ELF-1 (cell line): ENCODE measurements at regions not wholly inside any gene's neighbourhood (a gene's known extent, or its start where the extent isn't known, plus 50 kb on each side); places are given as distances from the start of the nearest gene placed in this dataset.

Experiments used
- DNase-seq: peaks from one replicate; pipeline ENCODE4 v3.0.0-alpha.2; 2016; ENCODE audit warnings: low read depth, low spot score

DNA sequence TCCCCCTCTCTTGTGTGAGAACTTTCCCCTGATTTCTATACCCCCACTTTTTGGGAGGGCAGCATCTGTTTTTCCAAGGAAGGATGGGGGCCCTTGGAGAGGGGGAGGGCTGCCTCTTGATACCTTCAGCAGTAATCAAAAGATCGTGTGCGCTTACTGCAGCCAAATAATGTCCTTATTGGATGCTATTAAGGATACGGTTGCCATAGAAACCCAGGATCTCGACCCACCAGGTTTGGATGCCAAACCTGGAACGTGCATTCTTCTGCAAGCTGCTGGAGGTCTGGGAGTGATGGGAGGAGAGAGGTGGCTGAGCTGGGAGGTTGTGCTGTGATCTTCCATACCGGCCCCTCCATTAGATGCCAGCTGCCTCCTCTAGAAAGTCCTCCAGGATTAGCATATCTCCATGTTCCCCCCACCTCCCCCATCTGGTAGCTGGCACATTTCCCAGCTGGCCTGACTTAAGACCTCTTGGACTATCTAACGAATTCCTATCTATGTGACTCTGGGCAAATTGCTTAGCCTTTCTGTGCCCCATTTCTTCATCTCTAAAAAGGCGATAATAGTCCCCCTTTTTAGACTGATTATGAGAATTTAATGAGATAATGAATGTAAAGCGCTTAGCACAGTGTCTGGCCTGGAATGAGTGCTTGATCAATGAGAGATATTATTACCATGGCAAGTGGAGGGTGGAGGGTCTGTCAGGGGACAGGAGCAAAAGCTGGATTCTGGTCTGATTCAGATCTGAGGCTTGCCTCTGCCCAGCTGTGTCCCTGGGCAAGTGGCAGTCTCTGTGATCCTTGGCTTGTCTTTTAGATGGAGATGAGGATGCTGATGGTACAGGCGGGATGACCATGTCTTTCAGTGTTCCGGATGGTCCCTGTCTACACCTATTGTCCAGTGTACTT, 78.5 kb upstream of the PCBD1 start:
- no peak for DNase-seq

- DNase-seq: peak; percentile 57
Measured at GRCh38 chr10:70967591-70968587, 79.5 kb upstream of the PCBD1 start.

- DNase-seq: no peak
Measured at GRCh38 chr10:70969188-70969587, 80.8 kb upstream of the PCBD1 start.

DNA sequence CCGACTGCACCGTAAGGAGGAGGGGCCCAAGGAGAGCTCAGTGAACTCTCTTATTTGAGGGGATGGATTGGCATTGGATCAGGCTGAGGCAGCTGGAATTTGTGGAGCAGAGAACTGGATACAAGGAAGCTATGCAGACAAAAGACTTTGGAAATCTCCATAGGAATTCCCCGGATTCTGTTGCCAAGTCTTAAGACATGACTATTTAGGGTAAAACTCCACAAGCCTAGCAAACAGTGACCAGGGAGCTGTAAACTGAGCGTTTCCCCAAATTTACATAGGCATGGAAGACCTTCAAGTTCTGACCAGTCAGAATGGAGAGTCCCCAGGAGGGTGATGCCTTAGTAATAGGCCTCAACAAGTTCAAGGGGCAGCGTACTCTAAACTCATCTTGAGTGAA, 82.5 kb upstream of the PCBD1 start:
- DNase-seq: peak; percentile 63

DNA sequence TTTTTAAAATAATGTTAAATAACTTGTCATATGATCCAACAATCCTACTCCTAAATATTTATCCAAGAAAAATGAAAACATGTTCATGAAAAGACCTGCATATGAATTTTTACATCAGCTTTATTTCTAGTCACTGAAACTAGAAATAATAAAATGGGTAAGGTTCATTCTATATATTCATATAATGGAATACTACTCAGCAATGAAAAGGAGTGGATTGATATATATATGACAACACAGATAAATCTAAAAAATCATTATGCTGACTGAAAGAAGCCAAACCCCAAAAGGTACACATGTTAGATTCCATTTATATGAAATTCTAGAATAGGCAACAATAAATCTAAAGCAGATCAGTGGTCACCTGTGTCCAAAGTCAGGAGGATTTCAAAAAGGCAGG, 84.9 kb upstream of the PCBD1 start:
- DNase-seq: no peak

DNA sequence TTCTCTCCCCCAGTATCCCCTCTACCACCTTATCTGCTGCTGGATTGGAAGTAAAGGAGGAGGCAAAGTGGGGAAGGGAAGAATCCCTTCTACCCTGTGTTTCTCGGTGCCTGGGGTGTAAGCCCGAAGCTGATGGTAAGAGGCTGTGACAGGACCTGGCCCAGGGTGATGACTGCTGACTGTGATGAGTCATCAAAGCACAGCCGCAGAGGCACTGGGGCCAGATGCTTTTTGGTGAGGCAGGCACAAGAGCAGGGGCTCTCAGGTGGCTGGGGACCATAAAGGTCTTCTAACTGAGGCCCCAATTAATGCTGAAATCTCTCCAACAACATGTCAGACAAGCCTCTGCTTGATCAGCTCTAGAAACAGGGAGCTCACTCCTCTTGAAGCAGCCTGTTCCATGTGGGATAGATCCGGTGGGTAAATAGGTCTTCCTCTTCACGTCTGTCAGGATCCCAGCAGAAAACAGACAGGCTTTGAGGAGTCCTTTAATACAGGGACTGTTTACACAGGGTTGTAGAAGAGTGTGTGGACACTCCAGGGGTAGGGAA, 86.1 kb upstream of the PCBD1 start:
- DNase-seq: peak; percentile 78

DNA sequence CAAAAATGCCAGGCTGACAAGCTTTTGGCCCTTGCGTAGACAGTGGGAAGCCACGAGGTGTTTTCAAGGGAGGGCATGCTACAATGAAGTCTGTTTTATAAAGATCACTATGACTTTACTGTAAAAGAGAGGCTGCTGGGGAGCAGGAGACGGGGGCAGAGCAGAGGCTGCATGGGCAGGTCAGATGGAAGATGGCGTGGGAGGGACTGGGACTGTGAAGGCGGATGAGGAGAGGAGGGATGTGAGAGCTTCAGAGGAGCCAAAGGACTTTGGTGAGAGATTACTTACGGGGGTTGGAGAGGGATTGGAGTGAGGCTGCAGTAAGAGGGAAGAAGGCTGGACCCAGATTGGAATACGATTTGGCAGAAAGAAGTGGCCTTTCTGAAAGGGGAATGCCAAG, 86.6 kb upstream of the PCBD1 start:
- DNase-seq: no peak

DNA sequence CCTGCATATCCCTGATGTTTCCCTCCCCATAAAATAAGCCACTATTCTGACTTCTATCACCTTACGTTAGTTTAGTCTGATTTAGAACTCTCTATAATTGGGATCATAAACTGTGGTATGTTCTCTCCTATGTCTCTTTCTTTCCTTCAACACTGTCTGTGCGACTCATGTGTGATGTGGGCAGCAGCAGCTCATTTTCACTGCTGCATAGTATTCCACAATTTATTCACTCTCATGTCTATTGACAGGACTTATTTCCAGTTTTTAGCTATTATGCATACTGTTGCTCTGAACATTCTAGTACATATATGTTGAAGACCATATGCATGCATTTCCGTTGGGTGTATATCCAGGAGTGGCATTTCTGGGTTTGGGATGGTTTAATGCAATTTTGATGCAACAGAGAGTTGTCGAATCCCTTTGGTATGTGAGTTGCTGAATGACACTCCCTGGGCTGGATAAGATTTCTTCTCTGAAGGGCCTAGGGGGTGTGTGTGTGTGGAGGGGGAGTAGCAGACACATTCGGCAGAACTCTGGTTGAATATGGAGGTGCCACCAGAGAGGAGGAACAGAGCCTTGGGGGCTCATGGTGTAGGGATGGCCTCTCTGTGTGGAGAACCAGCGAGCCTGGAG, 87.8 kb upstream of the PCBD1 start:
- DNase-seq: no peak

DNA sequence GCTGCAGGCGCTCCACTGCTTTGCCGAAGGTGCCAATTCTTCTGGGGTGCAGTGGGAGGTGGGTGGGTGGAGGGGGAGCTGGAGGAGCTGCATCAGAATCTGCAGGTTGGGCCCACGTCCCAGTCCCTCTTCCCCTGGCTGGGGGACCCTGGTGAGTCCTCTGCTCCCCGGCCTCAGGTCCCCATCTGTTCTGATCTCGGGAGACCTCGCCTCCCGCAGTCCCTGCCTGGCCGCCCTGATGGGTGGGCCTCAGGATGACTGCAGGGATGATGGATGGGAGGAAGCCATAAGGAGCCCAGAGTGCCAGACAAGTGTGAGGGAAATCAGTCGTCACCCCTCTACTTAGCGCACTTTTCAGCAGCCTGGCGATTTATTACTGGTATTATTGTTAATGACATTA, 89.3 kb upstream of the PCBD1 start:
- no peak for DNase-seq

DNA sequence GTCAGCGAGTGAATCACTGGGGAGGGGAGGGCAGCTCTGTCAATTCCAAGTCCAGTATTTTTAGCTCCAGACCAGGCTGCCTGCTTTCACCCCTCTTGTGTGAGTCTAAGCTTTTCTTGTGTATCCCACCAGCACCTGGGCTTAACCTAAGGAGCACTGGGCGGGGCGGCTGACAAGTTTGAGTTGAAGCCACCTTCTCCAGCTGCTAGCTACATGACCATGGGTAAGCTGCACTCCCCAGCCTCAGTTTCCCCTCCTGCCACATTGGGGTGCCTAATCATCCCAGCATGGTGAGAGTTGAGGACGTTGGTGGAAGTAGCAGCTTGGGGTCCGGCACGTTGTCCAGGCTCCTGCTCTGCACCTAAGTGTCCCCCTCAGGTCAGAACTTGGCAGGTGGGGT, 89.8 kb upstream of the PCBD1 start:
- no peak for DNase-seq

GRCh38 chr10:70978816-70979480, 90.6 kb upstream of the PCBD1 start:
- DNase-seq: no peak

DNA sequence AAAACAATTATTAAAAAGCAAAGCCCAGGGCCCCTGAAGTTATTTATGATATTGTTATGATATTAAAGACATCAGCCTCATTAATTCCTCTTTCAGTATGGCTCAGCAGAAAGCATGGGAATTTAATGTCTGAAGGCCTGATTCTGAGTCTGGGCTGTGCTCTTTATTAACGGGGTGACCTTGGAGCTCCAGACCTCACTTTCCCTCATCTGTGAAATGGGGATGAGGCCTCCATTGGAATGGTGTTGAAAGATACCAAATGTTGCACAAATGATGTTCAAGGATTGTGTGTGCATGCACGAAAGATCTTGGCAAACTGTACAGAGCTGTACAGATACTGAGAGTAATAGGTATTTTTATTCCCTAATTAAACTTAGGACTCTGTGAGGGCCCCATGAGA, 92.3 kb upstream of the PCBD1 start:
- DNase-seq: no peak

- no peak for DNase-seq
Measured at GRCh38 chr10:70981171-70981836, 92.9 kb upstream of the PCBD1 start.

DNA sequence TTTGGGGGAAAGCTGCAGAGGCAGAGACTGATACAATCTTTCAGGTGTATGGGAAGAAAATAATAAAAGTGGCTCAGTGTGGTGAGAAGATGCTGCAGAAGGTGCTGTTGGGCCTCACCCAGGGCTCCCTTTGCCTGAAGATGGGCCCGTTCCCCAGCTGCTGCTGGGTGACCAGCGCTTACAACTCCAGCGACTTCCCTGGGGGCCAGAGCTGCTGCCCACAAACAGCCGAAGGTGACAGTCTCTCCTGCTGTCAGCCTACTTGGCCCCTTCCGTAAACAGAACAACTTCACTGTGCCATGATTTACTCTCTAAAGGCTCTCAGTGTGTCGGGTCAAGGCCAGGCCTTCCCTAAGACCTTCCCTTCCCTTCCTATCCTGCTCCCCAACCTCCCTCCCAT, 93.6 kb upstream of the PCBD1 start:
- DNase-seq: no peak

DNA sequence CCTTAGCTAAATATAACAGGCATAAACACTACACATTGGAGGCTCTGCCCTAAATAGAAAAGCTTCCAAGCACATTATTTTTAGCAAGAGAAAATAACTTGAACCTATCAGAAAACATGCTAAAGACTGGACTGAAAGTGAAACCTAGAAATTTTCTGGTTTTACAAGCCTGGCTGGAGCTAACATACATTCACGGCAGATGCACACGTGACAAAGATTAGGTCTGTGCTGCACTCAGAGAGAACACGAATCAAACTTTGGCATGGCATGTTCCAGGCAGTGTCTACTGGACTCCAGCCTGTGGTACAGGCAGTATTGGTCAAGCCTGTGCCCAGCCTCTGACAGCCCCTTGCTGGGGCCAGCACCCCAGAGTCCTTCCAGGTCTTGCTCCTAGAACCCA, 94.1 kb upstream of the PCBD1 start:
- DNase-seq: no peak

- peak; percentile 47 for DNase-seq
Measured at GRCh38 chr10:70984986-70985722, 96.8 kb upstream of the PCBD1 start.

- peak; percentile 76 for DNase-seq
Measured at GRCh38 chr10:70985824-70986622, 97.7 kb upstream of the PCBD1 start.

DNA sequence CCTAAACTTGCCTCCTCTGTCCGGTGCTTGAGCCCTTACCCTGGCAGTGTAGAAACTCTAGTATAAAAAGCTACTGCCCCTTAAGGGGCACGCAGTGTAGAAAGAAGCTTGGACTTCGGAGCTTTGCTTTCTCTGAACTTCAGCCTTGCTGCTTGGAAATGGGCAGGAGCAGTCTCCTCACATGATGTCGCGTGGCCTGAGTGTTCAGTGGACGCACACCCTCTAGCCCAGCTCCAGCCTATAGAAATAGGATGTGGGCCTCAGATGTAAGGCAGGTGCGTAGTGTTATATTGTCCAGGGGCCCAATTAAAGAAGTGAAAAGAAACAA, 98.2 kb upstream of the PCBD1 start:
- DNase-seq: no peak
